Thoracic aorta (tissue), 2 donors: ENCODE measurements at regions not wholly inside any gene's neighbourhood (a gene's known extent, or its start where the extent isn't known, plus 50 kb on each side); places are given as distances from the start of the nearest gene placed in this dataset.

Source experiments
- ATAC-seq: fragments of 150-250 bp; one replicate; pipeline ENCODE4 v1.8.0; 2017; ENCODE audit warnings: low read depth; ENCODE audit not compliant: insufficient number of reproducible peaks, low FRiP score
- DNase-seq: peaks from one replicate; pipeline ENCODE4 v3.0.0-alpha.2; 2020; ENCODE audit warnings: low spot score
- H3K27ac ChIP-seq, 2 donors: fragments of 200-600 bp; sonication (generic); 1 replicate in 1 of 2; 2 replicates in 1 of 2; pipeline ENCODE4 v1.5.1; 2016; ENCODE audit warnings: mild to moderate bottlenecking in 2 of 2, moderate library complexity in 2 of 2
- H3K27me3 ChIP-seq: fragments of 200-600 bp; sonication (generic); replicated peaks from 2 replicates; pipeline ENCODE4 v1.6.0; 2016; ENCODE audit warnings: mild to moderate bottlenecking; ENCODE audit not compliant: insufficient read depth
- H3K36me3 ChIP-seq: fragments of 200-600 bp; sonication (generic); one replicate; pipeline ENCODE4 v1.5.1; 2016
- H3K4me1 ChIP-seq, 2 donors: fragments of 200-600 bp; sonication (generic); 1 replicate in 1 of 2; 2 replicates in 1 of 2; pipeline versions ENCODE4 v1.5.1 to v1.6.0; 2016; ENCODE audit warnings: low read depth in 2 of 2, mild to moderate bottlenecking in 1 of 2; ENCODE audit not compliant: control insufficient read depth in 1 of 2
- H3K4me3 ChIP-seq: fragments of 200-600 bp; sonication (generic); 2 replicates; pipeline ENCODE4 v1.5.1; 2016; ENCODE audit warnings: mild to moderate bottlenecking
- H3K9me3 ChIP-seq: fragments of 200-600 bp; sonication (generic); 2 replicates; pipeline ENCODE4 v1.5.1; 2016
- CTCF ChIP-seq: fragments of 200-600 bp; sonication (generic); IDR thresholded peaks from one replicate; pipeline ENCODE4 v1.5.1; 2019; ENCODE audit warnings: antibody characterized with exemption

- Histone ChIP-seq H3K27me3 (no peaks in the 10 kb centered on the region), H3K27ac (no peak overlapping the region), H3K4me1 (peaks cover 0 to 7% of the 10 kb centered on the region in 2 donors), H3K4me3 (no peak overlapping the region), H3K9me3 (no peaks in the 10 kb centered on the region), H3K36me3 (no peaks in the 10 kb centered on the region)
- ATAC-seq (no peak), DNase-seq (no peak)
- TF ChIP-seq CTCF = no peak
These were observed 290.1 kb downstream of the FOXO1 start for GRCh38 chr13:40376296-40376849.

- ATAC-seq (no peak), DNase-seq (no peak)
- no peaks in the 10 kb centered on the region for H3K36me3 ChIP-seq
- H3K4me3 ChIP-seq = peak overlapping the region; percentile 13
- no peak overlapping the region for H3K27ac ChIP-seq
- TF ChIP-seq CTCF = no peak
- no peaks in the 10 kb centered on the region for H3K27me3 ChIP-seq
- peaks cover 0 to 7% of the 10 kb centered on the region in 2 donors for H3K4me1 ChIP-seq
- no peaks in the 10 kb centered on the region for H3K9me3 ChIP-seq
These were observed 289.4 kb downstream of the FOXO1 start for GRCh38 chr13:40376867-40377535.

- no peak for TF ChIP-seq CTCF
- Histone ChIP-seq H3K36me3 (no peaks in the 10 kb centered on the region), H3K4me3 (peak overlapping the region; percentile 13), H3K27ac (no peak overlapping the region), H3K4me1 (peaks cover 0 to 7% of the 10 kb centered on the region in 2 donors), H3K27me3 (no peaks in the 10 kb centered on the region), H3K9me3 (no peaks in the 10 kb centered on the region)
- DNase-seq (no peak), ATAC-seq (no peak)
These were observed 288.7 kb downstream of the FOXO1 start for GRCh38 chr13:40377783-40378182.

- Histone ChIP-seq H3K9me3 (no peaks in the 10 kb centered on the region), H3K27me3 (no peaks in the 10 kb centered on the region), H3K36me3 (no peaks in the 10 kb centered on the region), H3K4me1 (peaks cover 0 to 7% of the 10 kb centered on the region in 2 donors), H3K4me3 (no peak overlapping the region), H3K27ac (no peak overlapping the region)
- ATAC-seq (no peak), DNase-seq (no peak)
- no peak for TF ChIP-seq CTCF
These were observed 287.2 kb downstream of the FOXO1 start for GRCh38 chr13:40379196-40379595.

DNA sequence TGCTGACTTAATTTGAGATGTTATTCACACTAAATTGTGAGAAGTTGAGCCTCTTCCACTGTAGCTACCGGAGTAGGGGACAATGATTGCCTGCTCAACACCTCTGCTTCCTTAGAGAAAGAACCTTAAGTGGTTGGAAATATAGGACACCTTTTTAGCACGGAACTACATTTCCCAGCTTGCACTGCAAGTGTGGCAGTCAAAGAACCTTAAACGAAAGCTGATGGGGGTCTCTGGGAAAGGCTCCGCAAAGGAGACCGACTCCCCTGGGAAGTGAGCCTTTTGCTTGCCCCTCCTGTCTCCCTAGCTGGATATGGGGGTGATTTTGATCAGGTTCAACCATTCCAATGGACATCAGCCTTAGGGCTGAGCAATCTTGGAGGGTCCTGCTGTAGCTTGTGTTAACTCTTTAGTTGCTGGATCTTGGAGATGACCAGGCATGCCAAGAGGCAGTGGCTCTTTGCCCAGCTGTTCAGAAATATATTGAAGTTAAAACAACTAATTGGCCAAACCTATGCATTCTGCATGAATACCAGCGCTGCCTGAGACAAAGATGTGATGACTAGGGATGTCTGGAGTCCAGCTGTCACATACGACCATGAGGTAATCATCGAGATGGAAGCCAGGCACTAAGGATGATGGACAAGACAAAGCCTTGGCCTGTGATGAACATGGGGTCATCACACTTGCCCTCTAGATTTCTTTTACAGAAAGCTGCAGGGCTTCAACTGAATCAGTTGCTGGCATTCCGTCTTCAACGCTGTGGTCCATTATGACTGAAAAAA is 286.5 kb downstream of the FOXO1 start:
- Histone ChIP-seq H3K36me3 (no peaks in the 10 kb centered on the region), H3K4me1 (peaks cover 0 to 7% of the 10 kb centered on the region in 2 donors), H3K9me3 (no peaks in the 10 kb centered on the region), H3K4me3 (no peak overlapping the region), H3K27me3 (no peaks in the 10 kb centered on the region), H3K27ac (no peak overlapping the region)
- ATAC-seq (no peak), DNase-seq (no peak)
- TF ChIP-seq CTCF = no peak
